Naive thymus-derived CD4-positive, alpha-beta T cell (primary cell): ENCODE measurements at regions not wholly inside any gene's neighbourhood (a gene's known extent, or its start where the extent isn't known, plus 50 kb on each side); places are given as distances from the start of the nearest gene placed in this dataset.

ENCODE experiments used
- ATAC-seq: fragments of 150-1000 bp; cut with Tn5 transposase; 2 replicates; pipeline ENCODE4 v1.10.0; 2021; ENCODE audit warnings: mild to moderate bottlenecking, moderate library complexity
- CTCF ChIA-PET: fragments of 350-600 bp; sonication (Branson Sonifier 250); formaldehyde crosslinking; loops from one replicate; lab custom pipeline; 2021; ENCODE audit warnings: antibody characterized with exemption; lab: Charles Lee
- POLR2A ChIA-PET: fragments of 350-600 bp; sonication (Branson Sonifier 250); formaldehyde crosslinking; loops from one replicate; lab custom pipeline; 2021; ENCODE audit warnings: antibody characterized with exemption, inconsistent platforms; lab: Charles Lee
- DNase-seq, 9 donors: peaks; one replicate each; pipeline versions ENCODE4 v3.0.0 to v3.0.0-alpha.2; 2020 to 2022; ENCODE audit warnings: mixed read lengths in 1 of 9
- H3K27ac ChIP-seq: one replicate; pipeline ENCODE4 v1.7.0; 2013; ENCODE audit warnings: mild to moderate bottlenecking, low read depth, low read length, moderate library complexity
- H3K27me3 ChIP-seq, 2 donors: one replicate each; pipeline ENCODE4 v1.7.0; 2013; ENCODE audit warnings: low read length in 2 of 2, mild to moderate bottlenecking in 2 of 2, moderate library complexity in 2 of 2; ENCODE audit not compliant: control insufficient read depth in 2 of 2, insufficient read depth in 2 of 2
- H3K36me3 ChIP-seq, 3 experiments: 1 replicate in 2 of 3; 2 replicates in 1 of 3; pipeline ENCODE4 v1.7.0; 2013; ENCODE audit warnings: low read length in 3 of 3, mild to moderate bottlenecking in 3 of 3, moderate library complexity in 1 of 3; ENCODE audit not compliant: insufficient read depth in 3 of 3, control insufficient read depth in 2 of 3
- H3K4me1 ChIP-seq, 2 donors: one replicate each; pipeline ENCODE4 v1.7.0; 2013; ENCODE audit warnings: low read length in 2 of 2, mild to moderate bottlenecking in 2 of 2, moderate library complexity in 1 of 2; ENCODE audit not compliant: control insufficient read depth in 2 of 2, insufficient read depth in 2 of 2
- H3K4me3 ChIP-seq: 2 replicates; pipeline ENCODE4 v1.7.0; 2013; ENCODE audit warnings: mild to moderate bottlenecking, low read length
- H3K9me3 ChIP-seq, 3 experiments: 1 replicate in 2 of 3; 2 replicates in 1 of 3; pipeline ENCODE4 v1.7.0; 2013; ENCODE audit warnings: low read length in 3 of 3; ENCODE audit not compliant: control insufficient read depth in 2 of 3
- H3K27ac Mint-ChIP-seq, 9 donors: one replicate each; pipeline ENCODE4 v1.8.0; 2020 to 2022; ENCODE audit warnings: mixed read lengths in 9 of 9, mild to moderate bottlenecking in 8 of 9, moderate library complexity in 5 of 9, inconsistent platforms in 2 of 9
- H3K27me3 Mint-ChIP-seq, 5 donors: one replicate each; pipeline ENCODE4 v1.8.0; 2021 to 2022; ENCODE audit warnings: mixed read lengths in 5 of 5, mild to moderate bottlenecking in 1 of 5
- H3K36me3 Mint-ChIP-seq, 5 donors: one replicate each; pipeline ENCODE4 v1.8.0; 2020 to 2022; ENCODE audit warnings: mixed read lengths in 5 of 5, mild to moderate bottlenecking in 3 of 5, inconsistent platforms in 1 of 5
- H3K4me1 Mint-ChIP-seq, 7 donors: one replicate each; pipeline ENCODE4 v1.8.0; 2020 to 2022; ENCODE audit warnings: mixed read lengths in 7 of 7, mild to moderate bottlenecking in 3 of 7, inconsistent platforms in 1 of 7
- H3K4me3 Mint-ChIP-seq, 10 donors: one replicate each; pipeline ENCODE4 v1.8.0; 2020 to 2022; ENCODE audit warnings: mild to moderate bottlenecking in 10 of 10, mixed read lengths in 10 of 10, moderate library complexity in 6 of 10, inconsistent platforms in 2 of 10
- H3K9me3 Mint-ChIP-seq, 11 donors: one replicate each; pipeline ENCODE4 v1.8.0; 2020 to 2022; ENCODE audit warnings: mixed read lengths in 11 of 11, mild to moderate bottlenecking in 4 of 11, inconsistent platforms in 1 of 11, moderate library complexity in 1 of 11
- intact Hi-C, 2 donors: fragments of 100-400 bp; cut with micrococcal nuclease; formaldehyde crosslinking; loops; one replicate each; pipeline ENCODE4 v1.15.1; 2023

- H3K27ac ChIP-seq: no peak overlapping the region
- ATAC-seq: no peak
- no peak overlapping the region for H3K4me3 Mint-ChIP-seq
- no peaks in the 10 kb centered on the region for H3K27me3 ChIP-seq
- no peak overlapping the region for H3K4me3 ChIP-seq
- H3K4me1 ChIP-seq: no peaks in the 10 kb centered on the region
- DNase-seq: no peak
- no peaks in the 10 kb centered on the region for H3K9me3 Mint-ChIP-seq
- ChIA-PET CTCF (no interaction called here), POLR2A (no interaction called here)
- no peak overlapping the region for H3K27ac Mint-ChIP-seq
- H3K4me1 Mint-ChIP-seq: no peaks in the 10 kb centered on the region
- no peaks in the 10 kb centered on the region for H3K36me3 ChIP-seq
- intact Hi-C loops: no loop called here
- peaks cover 5 to 16% (median 13%) of the 10 kb centered on the region in 5 donors for H3K27me3 Mint-ChIP-seq
- H3K9me3 ChIP-seq: no peaks in the 10 kb centered on the region
- H3K36me3 Mint-ChIP-seq: no peaks in the 10 kb centered on the region
Observed at GRCh38 chr6:99132026-99132635, 184.4 kb upstream of the FBXL4 start.

- no peaks in the 10 kb centered on the region for H3K27me3 ChIP-seq
- ChIA-PET CTCF (no interaction called here), POLR2A (no interaction called here)
- H3K27ac ChIP-seq: no peak overlapping the region
- intact Hi-C loops: no loop called here
- H3K4me1 Mint-ChIP-seq: no peaks in the 10 kb centered on the region
- DNase-seq (no peak), ATAC-seq (no peak)
- no peak overlapping the region for H3K27ac Mint-ChIP-seq
- H3K27me3 Mint-ChIP-seq: peaks cover 5 to 16% (median 13%) of the 10 kb centered on the region in 5 donors
- H3K9me3 Mint-ChIP-seq: no peaks in the 10 kb centered on the region
- no peaks in the 10 kb centered on the region for H3K4me1 ChIP-seq
- H3K36me3 ChIP-seq: no peaks in the 10 kb centered on the region
- H3K4me3 Mint-ChIP-seq: no peak overlapping the region
- H3K4me3 ChIP-seq: no peak overlapping the region
- H3K9me3 ChIP-seq: no peaks in the 10 kb centered on the region
- H3K36me3 Mint-ChIP-seq: no peaks in the 10 kb centered on the region
Observed at GRCh38 chr6:99130897-99131873, 183.4 kb upstream of the FBXL4 start.

- Mint-ChIP-seq H3K36me3 (no peaks in the 10 kb centered on the region), H3K4me1 (no peaks in the 10 kb centered on the region), H3K4me3 (no peak overlapping the region), H3K27ac (no peak overlapping the region), H3K27me3 (peaks cover 5 to 16% (median 9%) of the 10 kb centered on the region in 5 donors), H3K9me3 (no peaks in the 10 kb centered on the region)
- ChIA-PET CTCF (no interaction called here), POLR2A (no interaction called here)
- Histone ChIP-seq H3K27me3 (no peaks in the 10 kb centered on the region), H3K36me3 (no peaks in the 10 kb centered on the region), H3K4me3 (no peak overlapping the region), H3K27ac (no peak overlapping the region), H3K9me3 (no peaks in the 10 kb centered on the region), H3K4me1 (no peaks in the 10 kb centered on the region)
- ATAC-seq (no peak), DNase-seq (no peak)
- intact Hi-C loops: no loop called here
Observed at GRCh38 chr6:99129835-99130234, 182.1 kb upstream of the FBXL4 start.

- H3K4me3 ChIP-seq: no peak overlapping the region
- H3K27me3 ChIP-seq: no peaks in the 10 kb centered on the region
- H3K36me3 ChIP-seq: no peaks in the 10 kb centered on the region
- H3K4me3 Mint-ChIP-seq: no peak overlapping the region
- H3K4me1 ChIP-seq: no peaks in the 10 kb centered on the region
- H3K27me3 Mint-ChIP-seq: peaks cover 10 to 29% (median 10%) of the 10 kb centered on the region in 5 donors
- H3K4me1 Mint-ChIP-seq: no peaks in the 10 kb centered on the region
- H3K27ac Mint-ChIP-seq: no peak overlapping the region
- intact Hi-C loops: no loop called here
- no peaks in the 10 kb centered on the region for H3K9me3 ChIP-seq
- DNase-seq (no peak), ATAC-seq (no peak)
- no peaks in the 10 kb centered on the region for H3K9me3 Mint-ChIP-seq
- ChIA-PET POLR2A (no interaction called here), CTCF (no interaction called here)
- H3K27ac ChIP-seq: no peak overlapping the region
- H3K36me3 Mint-ChIP-seq: no peaks in the 10 kb centered on the region
Observed at GRCh38 chr6:99121748-99122147, 174.0 kb upstream of the FBXL4 start.

- no peak overlapping the region for H3K4me3 Mint-ChIP-seq
Observed at GRCh38 chr6:99120641-99121040, 172.9 kb upstream of the FBXL4 start.

GRCh38 chr6:99119109-99120031, 171.6 kb upstream of the FBXL4 start:
- Mint-ChIP-seq H3K27ac (no peak overlapping the region), H3K4me3 (no peak overlapping the region), H3K27me3 (peaks cover 18 to 47% (median 25%) of the 10 kb centered on the region in 5 donors), H3K36me3 (no peaks in the 10 kb centered on the region), H3K4me1 (no peaks in the 10 kb centered on the region), H3K9me3 (no peaks in the 10 kb centered on the region)
- Histone ChIP-seq H3K27me3 (peaks cover 0 to 4% of the 10 kb centered on the region in 2 donors), H3K9me3 (no peaks in the 10 kb centered on the region), H3K27ac (no peak overlapping the region), H3K4me3 (no peak overlapping the region), H3K4me1 (no peaks in the 10 kb centered on the region), H3K36me3 (no peaks in the 10 kb centered on the region)
- DNase-seq (peak in 5 of 9 donors; percentile 21 to 39 (median 30)), ATAC-seq (no peak)
- intact Hi-C loops: loop anchor here (1.0 to 5.0 kb wide), 5 partner anchors 275 to 1933 kb away; no protein-coding TSS in a partner anchor
- POLR2A ChIA-PET: no interaction called here
- CTCF ChIA-PET: interaction anchor here (0.5 to 1.5 kb wide), 11 partner anchors 8 to 1935 kb away, joined by 3 to 7 read pairs (median 4); no protein-coding TSS in a partner anchor

More at GRCh38 chr6:99120641-99121040, 172.9 kb upstream of the FBXL4 start:
- Mint-ChIP-seq H3K9me3 (no peaks in the 10 kb centered on the region), H3K27ac (no peak overlapping the region), H3K36me3 (no peaks in the 10 kb centered on the region), H3K4me1 (no peaks in the 10 kb centered on the region), H3K27me3 (peaks cover 10 to 36% (median 18%) of the 10 kb centered on the region in 5 donors)
- POLR2A ChIA-PET: no interaction called here
- intact Hi-C loops: no loop called here
- H3K36me3 ChIP-seq: no peaks in the 10 kb centered on the region
- no peak for DNase-seq
- H3K27ac ChIP-seq: no peak overlapping the region
- H3K4me3 ChIP-seq: no peak overlapping the region
- ATAC-seq: no peak
- H3K9me3 ChIP-seq: no peaks in the 10 kb centered on the region
- peaks cover 0 to 3% of the 10 kb centered on the region in 2 donors for H3K27me3 ChIP-seq
- H3K4me1 ChIP-seq: no peaks in the 10 kb centered on the region
- CTCF ChIA-PET: interaction anchor here (1.0 to 1.4 kb wide), 2 partner anchors 9 to 1628 kb away, joined by 3 to 4 read pairs; no protein-coding TSS in a partner anchor
